SKM-1 (cell line): ENCODE measurements at regions not wholly inside any gene's neighbourhood (a gene's known extent, or its start where the extent isn't known, plus 50 kb on each side); places are given as distances from the start of the nearest gene placed in this dataset.
"Not testable (repeated sequence)": the region's sequence is repeated elsewhere in the genome, so short reads cannot be mapped to it uniquely, and the experiment has no call there.

ENCODE experiments used
- DNase-seq: peaks from one replicate; lab custom pipeline; 2025; ENCODE audit not compliant: unreplicated experiment; lab: John Stamatoyannopoulos, UW

DNA sequence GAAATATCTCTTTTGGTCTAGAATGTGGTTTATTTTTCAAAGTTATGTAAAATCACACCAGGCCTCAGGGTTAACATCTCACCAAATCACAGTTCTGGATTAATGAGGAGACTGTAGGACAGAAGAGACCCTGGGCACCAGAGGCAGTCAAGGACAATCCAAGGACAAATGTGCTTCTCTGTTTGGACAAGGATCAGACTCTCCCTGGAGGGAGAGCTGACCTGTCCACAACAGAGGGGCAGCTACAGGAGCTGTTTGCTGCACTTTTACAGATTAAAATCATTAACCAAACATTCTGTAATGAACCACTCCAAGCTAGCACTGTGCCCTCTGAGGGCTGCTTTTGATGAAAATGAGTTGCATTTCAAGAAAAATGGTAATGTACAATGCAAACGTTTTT, 690.6 kb upstream of the SLC8A1 start:
- DNase-seq = no peak

DNA sequence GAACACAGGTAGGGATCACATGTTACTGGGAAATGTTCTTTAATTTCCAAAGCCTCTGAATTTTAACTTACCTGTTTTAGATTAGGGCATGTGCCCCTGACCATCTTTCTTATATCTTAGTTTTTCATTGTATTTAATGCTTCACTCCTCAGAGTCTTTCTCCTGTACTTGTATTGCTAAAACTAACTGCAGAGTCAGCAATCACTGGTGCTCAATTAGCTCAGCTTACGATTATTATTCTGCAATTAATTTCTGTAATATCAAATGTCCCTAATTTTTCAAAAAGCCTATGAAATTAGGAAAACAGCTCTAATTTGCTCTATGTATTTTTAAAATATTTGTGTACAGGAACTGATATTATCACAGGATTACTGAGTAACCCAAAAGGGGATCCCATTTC, 693.2 kb upstream of the SLC8A1 start:
- no peak for DNase-seq

DNA sequence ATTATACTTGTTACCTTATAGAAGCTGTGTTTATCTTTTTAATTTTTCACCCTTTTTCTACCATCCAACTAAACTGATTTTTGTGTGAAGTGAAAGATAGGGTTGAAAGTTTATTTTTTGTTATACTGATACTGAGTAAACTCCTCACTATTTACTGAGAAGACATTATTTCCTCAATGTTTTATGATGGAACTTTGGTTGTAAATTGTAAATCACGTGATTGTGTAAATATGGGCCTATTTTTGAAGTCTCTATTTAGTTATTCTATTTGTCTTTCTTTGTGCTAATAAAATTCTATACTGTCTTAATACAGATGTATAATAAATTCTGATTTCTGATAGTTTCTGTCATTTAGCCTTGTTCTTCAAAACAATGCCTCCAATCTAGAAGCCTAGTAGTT, 697.2 kb upstream of the SLC8A1 start:
- no peak for DNase-seq

DNA sequence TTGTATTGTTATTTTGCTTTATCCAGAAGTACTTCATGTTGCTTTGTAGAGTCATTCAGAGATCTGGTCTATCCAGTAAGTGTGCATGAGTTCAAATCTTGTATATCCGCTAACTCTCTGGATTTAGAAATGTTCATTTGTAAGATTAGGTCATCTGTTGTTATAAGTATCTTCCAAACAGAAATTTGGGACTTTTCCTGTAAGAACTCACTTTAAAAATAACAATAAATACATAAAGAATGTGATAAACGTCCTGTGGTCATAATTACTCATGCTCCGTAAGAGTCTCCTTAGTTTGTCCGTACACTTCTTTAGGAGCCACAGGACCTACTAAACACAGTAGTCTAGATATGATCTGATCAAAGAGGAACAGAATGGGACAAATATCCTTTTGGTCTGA, 699.9 kb upstream of the SLC8A1 start:
- DNase-seq = no peak

DNA sequence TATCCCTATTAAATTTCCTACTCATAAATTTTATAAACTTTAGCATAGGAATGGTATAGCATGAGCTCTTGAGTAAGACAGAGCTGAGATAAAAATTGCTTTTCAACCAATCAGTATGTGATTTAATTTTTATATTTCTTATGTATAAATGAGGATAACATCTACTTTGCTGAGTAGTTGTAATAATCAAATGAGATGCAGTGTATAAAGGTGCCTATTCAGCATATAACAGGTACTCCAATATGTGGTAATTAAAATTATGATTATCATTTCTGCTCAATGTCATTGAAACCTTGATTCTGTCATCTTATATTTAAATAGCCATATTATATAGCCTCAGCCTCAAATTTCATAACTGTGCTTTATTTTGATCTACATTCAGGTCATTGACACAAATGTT, 700.4 kb upstream of the SLC8A1 start:
- DNase-seq = no peak

GRCh38 chr2:41160439-41160838, 708.5 kb upstream of the SLC8A1 start:
- DNase-seq = no peak

DNA sequence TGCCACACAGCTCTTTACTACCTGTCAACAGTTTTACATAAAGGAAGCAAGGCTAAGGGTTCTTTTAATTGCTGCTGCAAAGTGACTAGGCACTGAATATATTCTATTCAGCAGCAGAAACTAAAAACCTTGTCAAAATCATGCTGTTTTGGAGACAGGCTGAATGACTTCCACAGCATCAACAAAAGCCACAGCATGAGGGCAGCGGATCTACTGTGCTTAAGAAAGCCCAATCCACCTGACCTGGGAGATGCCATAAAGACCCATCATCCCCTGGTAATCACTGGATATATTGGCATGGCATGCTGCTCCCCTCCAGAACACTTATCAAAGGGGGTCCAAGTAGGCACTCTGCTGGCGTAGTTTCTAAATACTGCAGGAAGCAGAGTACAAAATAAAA, 715.1 kb upstream of the SLC8A1 start:
- DNase-seq = no peak

DNA sequence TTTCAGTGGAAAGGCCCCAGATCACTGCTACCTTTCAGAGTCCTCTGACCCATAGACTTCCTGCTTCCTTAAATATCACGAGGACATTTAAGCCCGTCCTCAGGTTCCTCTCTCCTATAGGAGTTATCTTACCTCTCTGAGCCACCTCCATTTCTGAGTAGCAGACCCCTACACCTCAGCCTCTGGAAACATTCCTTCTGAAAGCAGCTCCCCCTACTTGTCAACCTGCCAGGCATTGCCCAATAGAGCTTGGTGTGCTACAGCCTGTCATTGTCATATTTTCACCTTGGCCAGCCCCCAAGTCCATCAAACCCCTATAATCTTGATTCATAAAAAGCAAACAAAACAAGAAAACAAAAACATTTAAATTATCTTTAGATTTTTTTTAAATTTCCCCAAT, 717.9 kb upstream of the SLC8A1 start:
- DNase-seq = no peak

- no peak for DNase-seq
These were observed 718.7 kb upstream of the SLC8A1 start for GRCh38 chr2:41170589-41170988.

DNA sequence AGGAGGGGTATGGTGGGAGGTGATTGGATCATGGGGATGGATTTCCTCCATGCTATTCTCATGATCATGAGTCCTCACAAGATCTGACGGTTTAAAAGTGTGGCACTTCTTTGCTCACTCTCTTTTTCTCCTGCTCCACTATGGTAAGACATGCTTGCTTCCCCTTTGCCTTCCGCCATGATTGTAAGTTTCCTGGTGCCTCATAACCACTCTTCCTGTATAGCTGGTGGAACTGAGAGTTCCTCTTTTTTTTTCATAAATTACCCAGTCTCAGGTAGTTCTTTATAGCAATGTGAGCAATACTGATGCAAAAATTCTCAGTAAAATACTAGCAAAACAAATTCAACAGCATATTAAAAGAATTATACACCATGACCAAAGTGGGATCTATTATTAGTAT, 728.5 kb upstream of the SLC8A1 start:
- no peak for DNase-seq

DNA sequence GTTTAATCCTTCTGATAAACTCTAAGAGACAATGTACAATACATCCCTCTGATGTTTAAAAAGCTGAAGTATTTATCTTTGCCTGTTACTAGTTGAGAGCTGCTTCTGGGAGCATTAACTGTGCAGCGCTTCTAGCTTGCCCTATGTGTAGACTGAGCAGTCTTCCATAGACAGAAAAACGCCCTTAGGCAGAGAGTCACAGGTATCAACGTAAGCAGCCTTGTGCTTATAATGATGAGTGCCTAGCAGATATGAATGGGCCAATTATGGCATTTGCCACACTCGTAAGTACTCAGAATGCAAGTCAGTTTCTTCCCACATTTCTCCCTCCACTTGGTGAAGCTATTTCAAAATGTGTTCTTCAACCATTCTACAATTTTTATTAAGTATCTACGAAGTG, 731.1 kb upstream of the SLC8A1 start:
- no peak for DNase-seq

DNA sequence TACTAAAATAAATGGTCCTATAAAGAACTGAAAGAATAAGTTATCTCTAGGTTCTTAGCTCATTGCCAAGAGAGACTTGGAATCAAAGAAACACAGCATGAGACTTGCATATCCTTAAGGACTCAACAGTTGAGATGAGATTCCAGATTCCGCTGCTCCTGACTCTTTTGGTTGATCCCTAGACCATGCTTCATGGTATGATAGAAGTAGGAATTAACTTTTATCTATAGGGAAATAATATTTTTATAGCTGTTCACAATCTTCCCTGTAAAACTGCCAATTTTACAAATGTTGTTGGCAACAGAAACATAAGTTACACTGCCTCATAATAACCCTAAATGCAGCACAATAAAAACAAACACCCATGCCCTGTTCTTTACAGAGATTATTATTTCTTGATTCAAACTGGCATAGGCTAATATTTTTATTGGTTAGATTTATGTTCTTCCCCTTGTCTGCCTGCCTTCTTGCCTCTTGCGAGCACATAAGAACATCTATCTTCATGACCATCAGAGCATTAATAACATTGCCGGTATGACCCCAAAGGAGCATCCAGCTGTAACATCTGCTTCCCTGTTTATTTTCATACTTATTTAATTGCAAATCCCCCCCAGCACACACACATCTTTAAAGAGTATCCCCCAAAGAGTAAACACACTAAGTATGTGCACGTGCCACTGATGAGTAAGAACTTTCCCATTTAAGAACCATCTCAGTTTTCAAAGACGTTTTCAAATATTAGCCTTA, 735.7 kb upstream of the SLC8A1 start:
- DNase-seq = no peak

DNA sequence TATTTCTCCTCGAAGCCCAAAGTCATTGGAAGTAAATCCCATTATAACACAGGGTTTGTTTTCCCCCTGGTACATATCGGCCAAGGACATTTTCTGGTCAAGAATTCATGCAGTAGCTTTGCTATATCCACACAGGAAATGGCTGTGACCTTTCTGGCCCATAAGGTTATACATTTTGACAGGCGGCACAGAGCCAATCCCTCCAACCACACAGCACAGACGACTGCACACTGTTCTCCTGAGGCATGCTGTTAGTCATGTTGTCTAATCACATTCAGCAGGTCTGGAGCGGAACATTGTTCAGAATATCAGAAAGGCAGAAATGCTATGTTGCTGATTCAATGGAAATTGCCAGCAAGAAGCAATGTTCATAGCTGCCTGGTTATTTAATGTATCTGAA, 742.3 kb upstream of the SLC8A1 start:
- no peak for DNase-seq

GRCh38 chr2:41197781-41198180, 745.9 kb upstream of the SLC8A1 start:
- DNase-seq = no peak

GRCh38 chr2:41199334-41199733, 747.4 kb upstream of the SLC8A1 start:
- no peak for DNase-seq

GRCh38 chr2:41204315-41204714, 752.4 kb upstream of the SLC8A1 start:
- DNase-seq = no peak

DNA sequence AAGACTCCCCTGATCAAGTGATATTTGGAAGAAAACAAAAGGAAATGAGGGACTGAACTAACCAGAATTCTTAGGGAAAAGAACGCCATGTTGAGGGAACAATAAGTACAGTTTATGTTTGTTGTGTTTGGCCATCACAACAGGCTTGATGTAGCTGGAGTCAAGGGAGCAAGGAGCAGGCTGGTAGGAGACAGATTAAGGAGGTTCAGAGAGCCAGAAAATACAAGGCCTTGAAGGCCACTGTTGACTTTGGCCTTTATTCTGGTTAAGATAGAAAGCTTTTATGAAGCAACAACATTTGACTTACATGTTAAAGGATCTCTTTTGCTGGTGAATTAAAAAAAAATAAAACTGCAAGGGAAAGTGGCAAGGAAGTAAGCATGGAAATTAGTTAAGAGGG, 754.1 kb upstream of the SLC8A1 start:
- DNase-seq = no peak

DNA sequence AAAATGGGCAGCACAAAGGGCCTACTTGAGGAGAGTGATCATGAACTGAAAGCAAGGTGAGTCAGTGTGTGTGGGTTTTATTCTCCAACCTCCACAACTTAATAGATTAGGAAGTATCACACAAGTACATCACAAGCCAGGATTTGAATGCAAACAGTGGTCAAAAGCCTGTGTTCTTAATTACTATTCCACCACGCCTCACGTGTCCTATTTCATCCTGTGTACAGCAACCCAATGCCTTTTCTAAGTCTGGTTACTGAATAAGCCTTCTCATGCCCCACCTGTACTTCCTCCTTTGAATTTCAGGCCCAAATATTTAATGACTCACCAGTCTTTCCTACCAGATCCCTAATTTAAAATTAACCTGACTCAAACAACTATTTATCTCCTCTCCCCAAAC, 755.7 kb upstream of the SLC8A1 start:
- DNase-seq = no peak

DNA sequence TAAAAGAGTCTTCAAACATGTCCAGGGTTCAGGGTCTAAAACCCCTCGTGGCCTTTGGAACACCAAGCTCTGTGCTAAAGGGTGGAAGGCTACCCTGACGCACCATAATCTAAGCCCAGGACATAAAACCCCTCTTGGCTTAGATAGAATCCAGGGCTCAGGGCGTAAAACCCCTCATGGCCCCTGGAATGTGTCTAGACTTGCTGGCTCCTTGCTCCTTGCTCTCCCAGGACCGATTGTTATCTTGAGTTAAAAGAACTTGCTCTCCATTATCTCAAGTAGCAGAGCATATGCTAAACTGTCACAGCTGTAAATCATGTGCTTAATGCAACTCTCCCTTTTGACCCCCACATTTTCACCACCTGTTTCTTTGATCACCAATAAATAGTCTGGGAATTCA, 758.1 kb upstream of the SLC8A1 start:
- DNase-seq = not testable (repeated sequence)

DNA sequence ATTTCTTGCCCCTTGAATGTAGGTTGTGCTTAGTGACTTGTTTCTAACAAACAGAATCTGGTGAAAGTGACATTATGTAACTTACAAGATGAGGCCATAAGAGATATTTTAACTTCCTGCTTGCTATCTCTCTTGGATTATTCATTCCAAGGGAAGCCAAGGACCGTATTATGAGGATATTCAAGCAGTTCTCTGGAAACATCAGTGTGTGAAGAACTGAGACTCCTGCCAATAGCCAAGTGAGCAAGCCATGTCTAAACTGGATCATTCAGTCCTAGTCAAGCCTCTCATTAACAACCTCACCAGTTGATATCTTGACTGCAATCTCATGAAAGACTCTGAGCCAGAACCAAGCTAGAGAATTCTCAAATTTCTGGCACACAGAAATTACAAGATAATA, 765.1 kb upstream of the SLC8A1 start:
- no peak for DNase-seq

GRCh38 chr2:41222593-41222992, 770.7 kb upstream of the SLC8A1 start:
- DNase-seq = no peak

GRCh38 chr2:41234093-41234492, 782.2 kb upstream of the SLC8A1 start:
- DNase-seq = no peak

DNA sequence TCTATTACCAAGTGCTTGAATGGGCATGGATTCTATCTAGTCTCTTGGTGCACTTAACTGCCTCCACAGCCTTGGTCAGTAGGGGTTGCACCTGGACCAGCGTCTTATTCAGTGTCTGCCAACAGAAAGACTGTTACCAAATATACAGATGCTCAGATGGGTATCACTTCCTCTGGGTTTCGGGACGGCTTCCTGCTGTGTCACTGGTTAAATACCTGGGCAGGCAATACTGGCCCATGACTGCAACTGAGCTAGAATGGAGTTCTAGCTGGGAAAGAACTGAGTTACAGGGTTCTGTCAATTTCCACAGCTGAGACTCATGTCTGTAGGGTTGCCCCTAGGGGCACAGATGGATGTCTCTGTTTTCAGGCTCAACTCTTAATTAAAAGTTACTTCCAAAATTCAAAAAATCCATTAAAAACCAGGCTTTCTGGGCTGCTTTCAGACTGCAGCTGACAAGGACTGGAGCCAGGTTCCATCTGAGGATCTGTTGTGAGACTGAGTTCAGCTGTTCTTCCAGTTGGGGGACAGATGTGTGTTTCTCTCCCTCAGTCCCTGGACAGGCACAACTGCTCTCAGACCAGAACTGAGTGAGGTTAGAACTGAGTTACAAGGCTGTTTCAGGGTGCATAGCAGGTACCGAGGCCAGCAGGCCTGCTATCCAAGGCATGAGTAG, 789.6 kb upstream of the SLC8A1 start:
- DNase-seq = no peak
